GM12875 (cell line): ENCODE measurements at regions not wholly inside any gene's neighbourhood (a gene's known extent, or its start where the extent isn't known, plus 50 kb on each side); places are given as distances from the start of the nearest gene placed in this dataset.
"Not testable (repeated sequence)": the region's sequence is repeated elsewhere in the genome, so short reads cannot be mapped to it uniquely, and the experiment has no call there.

Experiments
- H3K4me3 ChIP-seq: one replicate; pipeline ENCODE4 v1.5.1; 2011; ENCODE audit warnings: low read depth, low read length, control low read depth
- TF ChIP-seq, protein P1 (sequence below): IDR thresholded peaks from 2 replicates; pipeline ENCODE4 v1.5.1; 2011; ENCODE audit warnings: low read depth, mild to moderate bottlenecking, control low read depth, inconsistent platforms, low read length, moderate library complexity, borderline replicate concordance; ENCODE audit not compliant: insufficient read depth

- TF ChIP-seq, protein P1, sequence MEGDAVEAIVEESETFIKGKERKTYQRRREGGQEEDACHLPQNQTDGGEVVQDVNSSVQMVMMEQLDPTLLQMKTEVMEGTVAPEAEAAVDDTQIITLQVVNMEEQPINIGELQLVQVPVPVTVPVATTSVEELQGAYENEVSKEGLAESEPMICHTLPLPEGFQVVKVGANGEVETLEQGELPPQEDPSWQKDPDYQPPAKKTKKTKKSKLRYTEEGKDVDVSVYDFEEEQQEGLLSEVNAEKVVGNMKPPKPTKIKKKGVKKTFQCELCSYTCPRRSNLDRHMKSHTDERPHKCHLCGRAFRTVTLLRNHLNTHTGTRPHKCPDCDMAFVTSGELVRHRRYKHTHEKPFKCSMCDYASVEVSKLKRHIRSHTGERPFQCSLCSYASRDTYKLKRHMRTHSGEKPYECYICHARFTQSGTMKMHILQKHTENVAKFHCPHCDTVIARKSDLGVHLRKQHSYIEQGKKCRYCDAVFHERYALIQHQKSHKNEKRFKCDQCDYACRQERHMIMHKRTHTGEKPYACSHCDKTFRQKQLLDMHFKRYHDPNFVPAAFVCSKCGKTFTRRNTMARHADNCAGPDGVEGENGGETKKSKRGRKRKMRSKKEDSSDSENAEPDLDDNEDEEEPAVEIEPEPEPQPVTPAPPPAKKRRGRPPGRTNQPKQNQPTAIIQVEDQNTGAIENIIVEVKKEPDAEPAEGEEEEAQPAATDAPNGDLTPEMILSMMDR: no peak
- no peak overlapping the region for H3K4me3 ChIP-seq
Measured at GRCh38 chr21:35597750-35598339, 462.5 kb downstream of the SETD4 start.

- TF ChIP-seq, protein P1: no peak
- H3K4me3 ChIP-seq: no peak overlapping the region
Measured at GRCh38 chr21:35594905-35595304, 465.4 kb downstream of the SETD4 start.

- TF ChIP-seq, protein P1: no peak
- H3K4me3 ChIP-seq: no peak overlapping the region
Measured at GRCh38 chr21:35593000-35593502, 467.3 kb downstream of the SETD4 start.

DNA sequence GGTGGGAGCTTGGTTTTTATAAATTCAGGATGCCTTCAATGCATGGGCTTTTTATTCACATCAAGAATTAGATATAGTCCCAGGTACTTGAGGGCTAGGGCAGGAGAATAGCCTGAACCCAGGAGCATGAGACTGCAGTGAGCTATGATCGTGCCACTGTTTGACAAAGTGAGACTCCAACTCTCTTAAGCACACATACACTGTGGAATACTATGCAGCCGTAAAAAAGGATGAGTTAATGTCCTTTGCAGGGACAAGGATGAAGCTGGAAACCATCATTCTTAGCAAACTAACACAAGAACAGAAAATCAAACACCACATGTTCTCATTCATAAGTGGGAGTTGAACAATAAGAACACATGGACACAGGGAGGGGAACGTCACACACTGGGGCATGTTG, 470.0 kb downstream of the SETD4 start:
- not testable (repeated sequence) for H3K4me3 ChIP-seq

GRCh38 chr21:35587841-35588380, 472.4 kb downstream of the SETD4 start:
- no peak overlapping the region for H3K4me3 ChIP-seq

DNA sequence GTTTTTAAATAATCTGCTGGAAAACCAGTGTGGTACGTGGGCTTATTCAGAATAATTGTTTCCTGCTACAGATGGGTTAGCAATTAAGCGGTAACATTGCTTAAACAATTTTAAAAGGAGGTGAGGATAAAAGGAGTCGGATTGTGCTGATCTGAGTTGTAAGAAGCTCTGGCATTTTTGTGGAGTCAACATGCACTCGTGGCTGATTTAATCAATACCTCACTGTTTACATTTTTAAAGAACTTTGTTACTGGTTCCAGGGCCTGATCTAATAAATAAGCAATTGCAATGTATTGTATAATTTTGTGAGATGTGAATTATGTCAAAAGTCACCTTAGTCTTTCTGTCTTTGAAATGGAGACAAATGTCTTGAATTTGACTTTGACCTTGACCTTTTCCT, 474.0 kb downstream of the SETD4 start:
- TF ChIP-seq, protein P1: no peak
- H3K4me3 ChIP-seq: no peak overlapping the region

More at GRCh38 chr21:35587841-35588380, 472.4 kb downstream of the SETD4 start:
- TF ChIP-seq, protein P1: no peak

GRCh38 chr21:35585878-35586277, 474.4 kb downstream of the SETD4 start:
- TF ChIP-seq, protein P1: no peak

DNA sequence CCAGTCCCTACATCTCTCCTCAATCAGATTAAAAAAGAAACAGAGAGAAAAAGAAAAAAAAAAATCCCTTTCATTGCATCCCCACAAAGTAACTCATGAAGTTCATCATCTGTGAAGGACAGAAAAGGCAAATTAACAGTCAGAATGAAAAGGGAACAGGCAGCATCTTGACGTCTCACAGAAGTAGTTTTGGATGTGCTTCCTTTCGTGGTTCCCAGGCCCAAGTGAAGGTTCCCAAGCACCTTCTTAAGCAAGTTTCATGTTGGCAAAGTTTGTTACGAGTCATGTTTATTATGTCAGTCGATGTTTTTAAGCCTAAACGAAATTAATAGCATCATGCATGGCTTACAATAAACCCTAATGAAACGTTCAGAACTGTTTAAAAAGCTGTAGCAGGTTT, 475.2 kb downstream of the SETD4 start:
- H3K4me3 ChIP-seq: no peak overlapping the region
- TF ChIP-seq, protein P1: no peak

More at GRCh38 chr21:35585878-35586277, 474.4 kb downstream of the SETD4 start:
- no peak overlapping the region for H3K4me3 ChIP-seq
